NCI-H226 (cell line): ENCODE measurements at regions not wholly inside any gene's neighbourhood (a gene's known extent, or its start where the extent isn't known, plus 50 kb on each side); places are given as distances from the start of the nearest gene placed in this dataset.

ENCODE experiments used
- DNase-seq: peaks from one replicate; pipeline ENCODE4 v3.0.0-alpha.2; 2015

DNA sequence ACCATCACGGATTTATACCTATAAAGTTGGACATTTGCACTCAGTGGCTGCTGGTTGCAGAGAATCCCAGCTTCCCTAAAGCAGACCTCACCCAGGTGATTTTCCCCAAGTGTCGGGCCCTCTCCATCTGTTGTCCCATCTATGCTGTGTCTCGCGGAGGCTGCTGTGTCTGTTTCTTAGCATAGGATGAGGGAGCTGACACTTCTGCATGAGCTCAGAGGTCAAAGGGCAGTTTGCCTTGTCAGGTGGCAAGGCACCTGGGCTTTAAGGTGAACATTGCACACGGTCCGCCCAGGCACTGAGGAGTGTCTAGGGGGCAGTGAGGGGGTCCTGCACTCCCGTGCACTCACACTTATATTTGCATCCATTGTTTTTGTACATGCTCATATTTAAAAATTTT lies 151.6 kb downstream of the ZIC5 start:
- no peak for DNase-seq

DNA sequence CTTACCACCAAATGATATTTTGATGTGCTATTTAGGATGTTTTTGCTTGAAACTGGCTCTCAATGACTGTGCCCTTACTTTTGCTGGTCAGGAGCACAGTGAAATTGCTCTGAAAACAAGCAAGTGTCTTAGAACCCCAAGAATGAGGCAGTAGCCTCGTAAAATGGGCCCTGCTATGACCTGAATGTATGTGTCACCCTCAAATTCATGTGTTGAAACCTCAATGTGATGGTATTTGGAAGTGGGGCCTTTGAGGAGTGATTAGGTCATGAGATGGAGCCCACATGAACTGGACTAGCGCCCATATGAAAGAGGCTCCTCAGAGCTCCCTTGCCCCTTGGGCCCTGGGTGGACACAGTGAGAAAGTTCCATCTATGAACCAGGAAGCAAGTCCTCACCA lies 155.2 kb downstream of the ZIC5 start:
- DNase-seq: no peak

DNA sequence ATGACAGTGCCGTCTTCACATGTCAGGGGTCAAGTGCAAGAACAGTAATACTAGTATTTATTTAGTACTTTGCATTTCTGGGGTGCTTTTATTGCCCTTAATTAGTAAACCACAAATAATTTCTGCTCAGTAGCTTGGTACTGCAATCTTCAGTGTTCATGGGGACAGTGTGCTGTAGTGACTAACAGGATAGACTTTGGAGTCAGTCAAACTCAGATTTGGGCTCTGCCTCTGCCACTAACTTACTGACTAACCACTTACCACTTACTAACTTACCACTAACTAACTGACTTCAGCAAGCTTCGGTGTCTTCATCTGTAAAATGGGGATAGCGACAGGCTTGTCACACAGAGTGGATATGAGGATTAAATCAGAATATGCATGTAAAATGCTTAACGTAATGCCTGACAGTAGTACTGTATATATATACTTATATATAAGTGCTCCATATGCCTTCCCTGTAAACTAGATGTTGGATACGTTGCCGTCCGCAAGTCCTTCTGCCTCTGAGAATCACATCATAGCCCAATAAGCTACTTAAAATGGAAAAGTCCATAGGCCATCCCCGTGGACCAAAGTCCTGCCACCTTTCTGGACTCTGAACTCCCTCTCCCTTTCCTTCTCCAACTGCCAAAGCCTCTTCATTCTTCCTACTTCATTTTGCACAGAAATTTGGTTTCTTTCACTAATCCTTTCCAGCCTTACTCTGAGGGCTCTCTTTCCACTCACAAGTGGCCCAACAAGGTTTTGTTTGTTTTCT lies 158.1 kb downstream of the ZIC5 start:
- DNase-seq: no peak

DNA sequence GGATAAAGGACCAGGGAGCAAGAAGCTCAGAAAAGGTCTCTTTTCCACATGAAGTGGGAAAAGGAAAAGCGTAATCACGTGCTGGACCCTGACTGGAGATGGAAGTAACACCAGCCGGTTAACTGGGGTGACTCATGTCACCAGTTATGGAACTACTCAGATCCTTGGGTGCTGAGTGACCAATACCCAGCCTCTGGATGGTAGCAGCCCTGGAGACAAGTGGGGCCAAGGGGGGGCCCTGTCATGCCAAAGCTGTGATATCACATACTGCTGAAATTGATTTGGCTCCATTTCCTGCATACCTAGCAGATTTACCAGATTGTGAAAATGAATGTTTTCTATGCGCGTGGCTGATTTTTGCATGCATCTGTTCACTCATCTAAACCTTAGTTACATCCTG lies 158.9 kb downstream of the ZIC5 start:
- DNase-seq: peak; percentile 10

DNA sequence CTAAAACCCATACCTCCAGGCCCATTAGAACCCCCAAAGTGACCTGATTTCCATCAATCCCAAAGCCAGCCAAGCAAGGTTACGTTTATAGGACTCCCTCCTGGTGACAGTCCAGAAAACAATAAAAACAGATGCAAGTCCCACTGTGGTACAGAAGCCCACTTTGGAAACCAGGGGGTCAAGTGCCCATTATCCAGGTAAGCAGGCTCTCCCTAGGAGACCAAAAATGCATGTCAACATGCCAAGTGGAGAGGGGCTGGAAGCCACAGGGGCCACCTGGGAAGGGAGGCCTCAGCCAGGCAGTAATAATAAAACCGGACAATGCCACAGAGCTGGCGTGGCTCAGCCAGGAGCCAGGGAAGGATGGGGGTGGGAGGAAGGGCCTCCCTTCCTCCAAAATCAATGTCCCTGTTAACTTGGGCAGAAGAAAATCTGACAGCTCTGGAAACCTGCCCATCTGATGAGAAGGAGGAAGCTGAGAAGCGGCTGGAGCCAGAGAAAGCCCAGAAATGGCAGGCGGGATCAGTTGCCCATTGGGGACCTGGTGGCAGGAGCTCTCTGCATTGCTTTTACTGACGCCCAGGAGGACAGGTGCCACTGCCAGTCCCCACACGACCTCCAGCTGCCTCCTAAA lies 160.4 kb downstream of the ZIC5 start:
- DNase-seq: no peak

DNA sequence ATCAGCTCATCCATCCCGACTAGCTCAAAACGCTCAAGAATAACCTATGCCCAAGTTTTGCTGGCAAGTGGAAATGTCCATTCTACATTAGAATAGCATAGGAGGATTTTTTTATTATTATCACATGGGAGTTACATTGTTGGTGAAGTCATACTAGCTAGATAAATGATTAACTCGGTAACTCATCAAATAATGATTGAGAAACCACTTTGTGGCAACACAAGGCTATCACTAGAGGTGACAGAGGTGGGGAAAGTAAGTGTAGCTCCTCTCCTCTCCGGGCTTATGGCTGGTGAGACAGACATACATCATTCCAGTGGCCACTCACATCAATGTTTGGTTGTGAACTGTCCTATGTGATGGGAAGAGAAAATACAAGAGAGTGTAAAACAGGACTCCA lies 161.6 kb downstream of the ZIC5 start:
- DNase-seq: no peak

DNA sequence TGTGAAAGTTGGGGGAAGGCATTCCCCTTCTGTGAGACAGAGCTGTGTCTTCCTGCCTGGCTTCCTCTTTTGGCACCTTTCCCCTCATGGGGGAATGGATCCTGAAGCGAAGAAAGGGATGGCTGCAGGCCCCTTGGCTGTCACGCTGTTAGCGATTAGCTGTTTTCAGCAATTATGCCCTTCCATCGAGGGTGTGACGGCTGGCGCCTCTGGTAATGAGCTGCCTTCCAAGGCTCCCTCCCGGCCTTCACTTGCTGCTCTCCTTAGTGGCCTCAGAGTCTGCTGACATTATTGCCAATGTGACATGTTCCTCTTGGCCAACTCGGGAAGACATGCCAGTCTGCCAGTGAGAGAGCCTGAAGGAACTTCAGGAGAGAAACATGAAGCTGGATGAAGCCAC lies 162.1 kb downstream of the ZIC5 start:
- no peak for DNase-seq

DNA sequence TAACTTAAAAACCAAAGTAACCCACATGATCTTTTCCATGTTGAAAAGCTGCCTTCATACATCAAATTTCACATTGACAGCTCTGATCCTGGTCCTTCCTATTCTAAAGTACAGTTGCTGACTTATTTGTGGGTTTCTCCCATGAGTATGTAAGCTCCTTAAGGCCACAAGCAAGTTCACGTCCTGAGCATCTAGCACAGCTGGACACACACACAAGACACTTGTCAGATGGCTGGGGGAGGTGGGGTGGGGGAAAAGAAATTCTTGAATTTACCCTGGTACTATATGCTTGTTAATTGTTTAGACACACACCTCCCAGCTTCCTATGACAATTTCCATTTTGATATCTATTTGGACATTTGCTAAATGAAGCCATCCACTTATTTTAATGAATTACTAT lies 162.8 kb downstream of the ZIC5 start:
- DNase-seq: no peak

DNA sequence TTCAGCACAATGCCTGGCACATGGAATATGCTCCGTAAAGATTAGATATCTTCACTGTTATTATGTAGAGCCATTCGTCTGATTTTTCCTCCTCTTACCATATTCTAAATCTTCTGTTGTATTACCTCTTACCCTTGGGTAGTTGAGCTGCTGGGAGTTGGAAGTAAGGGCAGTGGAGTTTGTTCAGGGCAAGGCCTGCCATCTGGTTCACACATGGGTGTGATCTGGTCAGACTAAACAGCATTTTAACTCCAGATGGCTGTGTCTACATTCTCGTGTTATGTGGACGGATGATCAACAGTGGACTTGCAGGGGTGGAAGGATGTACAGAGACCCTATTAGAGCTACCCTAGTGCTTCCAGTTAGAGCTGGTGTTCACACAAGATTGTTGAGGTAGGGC lies 164.9 kb downstream of the ZIC5 start:
- no peak for DNase-seq

DNA sequence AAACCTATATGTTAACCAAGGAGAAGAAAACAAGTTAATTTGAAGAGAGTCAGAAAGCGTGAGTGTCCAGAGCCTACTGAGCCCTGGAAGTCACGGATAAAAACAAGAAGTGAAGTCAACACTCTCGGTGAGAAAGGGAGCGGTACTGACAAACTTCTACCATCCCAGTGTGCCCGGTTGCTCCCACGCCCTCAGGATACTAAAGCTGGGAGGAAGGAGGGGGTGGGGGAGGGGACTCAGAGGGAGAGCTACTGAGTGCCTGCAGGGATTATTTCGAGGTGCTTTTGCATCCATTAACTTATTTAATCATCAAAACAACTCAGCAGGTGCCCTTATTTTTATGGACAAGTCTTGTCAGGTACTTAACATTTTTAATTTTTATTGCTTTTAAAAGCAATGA lies 166.2 kb downstream of the ZIC5 start:
- DNase-seq: no peak

DNA sequence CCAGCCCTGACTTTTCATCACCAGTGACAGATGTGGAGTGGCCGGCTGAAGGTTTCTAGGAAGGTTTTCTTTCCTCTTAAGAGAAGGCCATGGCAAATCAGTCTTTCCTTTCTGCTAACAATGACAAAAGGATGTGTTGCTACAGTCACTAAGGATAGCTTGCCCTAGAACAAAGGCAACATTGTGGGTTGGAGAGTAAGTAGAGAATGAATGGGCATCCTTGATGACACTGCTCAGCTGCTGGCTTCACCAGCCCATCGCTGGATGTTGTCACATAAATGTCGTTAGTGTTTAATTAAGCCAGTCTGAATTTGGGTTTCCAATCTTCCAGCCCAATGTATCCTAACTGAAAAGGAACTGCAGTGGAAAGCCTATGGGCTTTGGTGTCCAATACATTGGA lies 168.4 kb downstream of the ZIC5 start:
- no peak for DNase-seq

DNA sequence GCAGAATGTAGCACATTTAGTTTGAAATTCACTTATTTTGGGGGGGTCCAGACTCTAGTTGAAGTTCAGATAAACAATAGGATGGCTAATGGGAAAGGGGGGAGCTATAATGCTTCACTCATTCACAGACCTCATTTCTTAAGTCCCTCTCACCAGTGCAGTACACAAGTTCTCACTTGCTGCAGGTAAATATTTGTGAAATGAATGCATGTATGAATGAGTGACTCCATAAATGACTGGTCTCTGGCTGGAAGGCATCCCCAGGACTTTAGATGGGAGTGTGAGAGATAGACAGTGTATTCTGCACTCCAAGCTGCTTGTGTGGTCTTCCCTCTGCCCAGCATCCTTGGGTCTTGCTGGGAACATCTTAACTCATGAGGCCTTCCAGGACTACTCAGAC lies 169.2 kb downstream of the ZIC5 start:
- DNase-seq: no peak

DNA sequence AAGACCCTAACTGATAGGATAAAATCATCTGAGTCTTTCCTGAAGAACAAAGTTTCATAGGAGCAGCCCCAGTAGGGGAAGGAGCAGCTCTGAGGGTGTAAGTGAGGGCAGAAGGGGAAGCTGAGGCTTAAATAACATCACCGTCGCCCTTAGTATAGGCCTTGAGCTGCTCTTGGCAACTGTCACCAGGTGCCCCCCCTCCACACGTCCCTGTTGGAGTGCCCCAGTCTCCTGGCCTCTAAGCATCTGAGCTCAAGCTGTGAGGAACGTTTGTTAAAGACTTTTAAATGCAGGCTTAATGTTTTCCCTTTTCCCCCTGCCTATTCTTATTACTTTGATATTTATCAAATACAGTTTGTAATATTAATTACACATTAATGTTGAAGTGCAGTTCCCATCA lies 170.6 kb downstream of the ZIC5 start:
- DNase-seq: no peak

DNA sequence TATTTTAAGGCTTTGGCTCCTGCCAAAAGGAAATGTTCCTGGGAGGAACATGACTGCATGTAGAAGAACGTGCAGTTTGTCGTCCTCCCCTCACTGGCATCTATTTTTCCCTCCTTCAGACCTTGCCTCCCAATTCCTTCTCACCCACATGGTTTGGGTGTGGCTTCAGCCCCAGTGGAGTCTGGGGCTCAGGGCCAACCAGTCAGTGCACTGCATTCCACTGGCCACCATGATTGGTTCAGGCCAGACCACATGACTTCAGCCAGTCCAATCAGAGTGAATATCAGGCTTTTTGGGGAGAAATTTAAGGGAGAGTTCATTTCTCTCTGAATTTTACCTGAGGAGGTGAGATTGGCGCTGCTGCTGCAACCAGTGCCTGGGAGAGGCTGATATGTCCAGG lies 171.6 kb downstream of the ZIC5 start:
- no peak for DNase-seq

DNA sequence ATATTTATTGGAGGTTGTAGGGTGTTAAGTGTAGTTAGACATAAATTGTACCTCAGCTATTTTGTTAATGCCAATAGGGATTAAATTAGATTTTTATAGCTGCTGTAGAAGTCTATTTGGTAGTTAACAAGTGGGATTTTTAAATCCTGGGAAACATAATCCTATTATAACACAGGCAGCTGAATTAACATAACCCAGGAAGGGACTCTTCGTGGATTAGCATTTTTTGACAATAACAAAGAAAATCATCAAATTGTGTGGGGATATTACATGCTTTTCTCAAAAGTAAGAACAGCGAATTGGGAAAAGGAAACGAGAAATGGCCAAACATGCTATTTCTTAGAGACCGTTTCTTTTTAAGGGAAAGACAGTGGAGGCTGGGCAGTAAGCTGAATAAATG lies 172.8 kb downstream of the ZIC5 start:
- no peak for DNase-seq

DNA sequence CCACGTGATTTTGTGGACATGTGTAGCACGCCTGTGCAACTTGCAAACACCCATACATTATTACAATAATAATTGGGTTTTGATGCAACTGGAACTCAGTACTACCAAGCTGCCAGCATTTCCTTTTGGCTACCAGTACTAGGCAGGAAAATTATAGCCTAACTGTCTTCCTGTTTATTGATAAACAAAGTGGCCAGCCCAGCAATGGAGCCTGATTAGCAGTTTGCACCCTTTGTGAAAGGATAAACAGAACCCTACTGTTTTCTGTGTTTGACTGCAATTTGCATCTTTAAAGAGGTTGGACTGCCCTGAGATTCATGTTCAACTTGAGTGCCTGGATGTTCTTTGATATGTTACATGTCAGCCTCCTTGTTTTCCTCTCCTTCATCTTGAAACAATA lies 173.9 kb downstream of the ZIC5 start:
- no peak for DNase-seq

DNA sequence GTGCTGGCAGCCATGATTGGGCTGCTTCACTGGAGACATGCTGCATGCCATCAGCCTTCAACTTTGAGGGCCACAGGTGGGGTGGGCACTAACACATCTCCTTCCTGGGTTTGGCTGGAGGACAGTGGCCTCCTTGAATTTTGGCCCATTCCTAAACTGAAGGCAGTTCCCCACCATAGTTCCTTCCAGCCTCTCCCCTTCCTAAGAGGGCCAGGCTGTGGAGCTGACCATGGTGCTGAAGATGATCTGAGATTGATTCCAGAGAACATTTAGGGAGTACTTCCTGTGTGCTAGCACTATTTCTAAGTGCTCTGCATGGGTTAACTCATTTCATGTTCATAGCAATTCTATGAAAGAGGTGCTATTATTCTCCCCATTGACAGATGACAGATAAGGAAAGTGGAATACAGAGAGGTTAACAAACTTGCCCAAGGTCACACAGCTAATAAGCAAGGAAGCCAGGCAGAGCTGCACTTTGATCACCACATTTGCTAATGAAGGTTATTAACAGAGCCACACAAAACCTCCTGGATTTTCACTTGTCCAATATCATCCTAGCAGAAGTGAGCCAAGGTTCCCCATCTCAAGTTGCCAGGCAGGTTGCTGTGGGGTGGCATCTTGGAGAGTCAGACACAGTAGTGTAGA lies 175.3 kb downstream of the ZIC5 start:
- peak; percentile 26 for DNase-seq

DNA sequence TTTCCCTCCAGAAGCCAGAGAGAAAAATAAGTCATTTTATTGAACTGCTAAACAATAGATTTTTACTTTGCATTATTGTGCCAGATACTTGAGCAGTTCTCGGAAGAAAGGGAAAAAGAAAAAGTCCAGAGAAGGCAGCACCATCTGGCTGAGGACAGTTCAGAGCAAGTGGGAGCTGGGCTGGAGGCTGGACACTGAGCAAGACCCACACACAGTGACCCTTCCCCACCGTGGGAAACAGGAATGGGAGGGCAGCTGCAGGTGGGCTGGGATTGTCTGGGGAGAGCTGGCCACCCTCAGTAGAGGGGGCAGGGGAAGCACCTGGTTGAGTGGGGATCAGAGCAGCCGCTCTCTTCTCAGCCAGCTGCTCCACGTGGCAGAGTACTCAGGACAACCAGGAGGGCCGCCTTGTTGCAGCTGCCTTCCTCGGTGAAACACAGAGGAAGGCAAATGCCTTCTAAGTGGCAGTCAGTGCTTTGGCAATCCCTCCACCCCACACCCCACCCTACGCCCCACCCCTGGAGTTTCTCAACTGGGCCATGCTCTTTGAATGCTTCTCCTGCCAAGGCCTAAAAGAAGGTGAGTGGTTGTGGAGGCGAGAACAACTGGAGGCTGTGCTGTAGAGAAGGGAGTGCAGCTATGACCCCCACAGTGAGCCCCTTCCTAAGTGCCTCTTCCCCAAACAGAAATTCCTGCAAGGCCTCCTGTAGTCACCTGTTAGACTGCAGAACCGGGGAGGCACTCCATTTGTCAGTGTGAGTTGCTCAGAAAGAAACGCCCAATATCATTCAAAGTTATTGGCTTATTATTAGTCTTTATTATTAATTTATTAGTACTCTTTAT lies 179.3 kb downstream of the ZIC5 start:
- no peak for DNase-seq

DNA sequence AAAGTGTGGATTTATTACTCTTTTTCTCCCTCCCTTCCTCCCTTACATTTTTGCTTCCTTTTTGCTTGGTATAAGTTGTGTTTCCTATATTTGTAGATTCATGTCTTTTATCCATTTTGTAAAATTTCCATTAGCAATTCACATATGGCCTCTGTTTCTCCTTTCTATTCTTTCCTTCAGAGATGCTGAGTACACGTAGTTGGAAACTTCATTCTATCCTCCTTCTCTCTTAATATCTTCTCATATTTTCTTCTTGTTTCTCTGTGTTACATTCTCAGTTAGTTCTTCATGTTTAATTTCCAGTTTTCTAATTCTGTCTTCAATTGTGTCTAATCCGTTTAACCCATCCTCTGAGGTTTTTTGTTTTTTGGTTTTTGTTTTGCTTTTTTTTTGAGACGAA lies 188.9 kb downstream of the ZIC5 start:
- DNase-seq: no peak

DNA sequence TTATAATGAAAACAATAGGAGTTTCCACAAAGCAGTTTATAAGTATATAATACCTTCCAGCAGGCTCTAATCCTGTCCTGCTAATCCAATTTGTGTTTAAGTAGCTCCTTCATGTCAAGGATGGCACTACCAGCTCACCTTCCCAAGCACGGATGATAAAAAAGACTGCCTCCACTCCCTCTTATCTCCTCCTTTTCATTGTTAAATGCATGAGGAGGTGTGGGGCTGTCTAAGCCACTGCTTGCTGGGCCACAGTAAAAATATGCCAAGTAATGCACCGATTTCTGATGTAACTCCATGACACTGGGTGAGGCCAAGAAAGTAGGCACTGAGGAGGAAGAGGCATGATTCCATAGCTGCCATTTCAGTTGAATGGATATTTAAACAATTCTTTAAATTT lies 193.1 kb downstream of the ZIC5 start:
- no peak for DNase-seq

DNA sequence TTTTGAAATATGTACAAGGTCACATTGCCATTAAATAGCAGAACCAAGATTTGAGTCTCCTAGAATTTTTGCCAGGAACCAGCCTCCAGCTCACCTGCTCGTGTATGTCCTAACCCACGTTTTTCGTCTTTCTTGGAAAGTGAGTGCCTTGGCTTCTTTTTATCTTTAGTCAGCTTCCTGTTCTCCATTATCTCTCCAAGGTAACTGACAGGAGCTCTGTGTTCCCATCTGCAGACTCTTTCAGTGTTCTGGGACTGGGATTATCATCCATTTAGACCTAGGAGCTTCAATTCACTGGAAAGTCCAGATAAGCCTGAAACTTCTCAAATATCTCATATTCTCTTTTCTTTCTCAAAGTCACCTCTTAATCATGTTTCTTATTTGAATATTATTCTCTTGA lies 193.7 kb downstream of the ZIC5 start:
- DNase-seq: no peak

DNA sequence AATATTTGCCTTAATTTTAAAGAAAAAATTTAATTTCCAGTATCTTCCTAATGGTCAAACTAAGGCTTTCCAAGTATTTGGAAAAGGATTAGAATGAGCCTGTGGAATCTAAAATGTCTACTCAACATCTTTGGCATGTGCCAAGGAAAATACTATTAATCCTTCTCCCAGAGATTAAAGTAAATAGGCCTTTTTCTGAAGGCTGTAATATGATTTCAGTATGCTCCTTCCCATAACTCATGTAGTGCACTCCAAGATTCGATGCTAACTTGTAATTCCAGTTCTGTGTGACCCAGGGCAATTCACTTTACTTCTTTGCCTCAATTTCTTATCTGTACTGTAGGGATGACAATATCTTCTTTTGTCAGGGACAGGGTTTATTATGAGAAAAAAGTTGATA lies 196.9 kb downstream of the ZIC5 start:
- DNase-seq: no peak

DNA sequence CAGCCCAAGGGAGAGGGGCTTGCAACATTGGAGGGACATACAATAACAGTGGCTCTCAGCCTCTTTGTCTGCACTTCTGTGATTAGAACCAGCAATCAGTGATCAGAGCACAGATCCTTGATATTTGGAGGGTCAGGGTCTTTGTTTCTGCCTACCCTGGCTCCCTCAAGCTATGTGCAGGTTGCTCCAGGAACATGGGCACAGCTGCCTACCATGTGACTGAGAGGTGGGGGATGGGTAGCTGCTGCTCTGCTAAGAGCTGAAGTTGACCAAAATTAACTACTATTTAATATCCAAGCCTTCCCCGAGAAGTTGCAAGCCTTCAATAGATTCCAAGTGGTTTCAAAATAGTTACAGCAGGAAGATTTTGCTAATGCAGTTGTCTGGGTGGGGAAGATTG lies 202.6 kb downstream of the ZIC5 start:
- no peak for DNase-seq

DNA sequence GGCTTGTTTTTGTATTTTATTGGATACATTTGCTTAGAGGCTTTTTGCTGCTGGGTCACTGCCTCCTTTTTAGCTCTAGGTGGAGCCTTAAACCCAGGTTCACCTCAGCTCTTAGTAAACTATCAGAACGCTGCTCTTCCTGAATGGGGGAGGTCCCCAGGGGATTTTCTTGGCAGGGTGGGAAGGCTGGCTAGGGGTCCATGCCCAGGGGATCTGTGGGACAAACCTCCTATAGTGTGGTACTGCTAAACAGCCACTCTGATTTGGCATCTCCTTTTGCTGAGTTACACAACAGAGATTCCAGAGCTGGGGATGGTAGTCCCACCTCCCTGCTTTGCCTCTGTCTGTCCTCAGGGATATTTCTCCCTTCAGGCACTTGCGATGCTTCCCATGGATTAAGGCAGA lies 204.9 kb downstream of the ZIC5 start:
- DNase-seq: no peak
